ENCODE measurements at regions not wholly inside any gene's neighbourhood (a gene's known extent, or its start where the extent isn't known, plus 50 kb on each side); places are given as distances from the start of the nearest gene placed in this dataset.

DNA sequence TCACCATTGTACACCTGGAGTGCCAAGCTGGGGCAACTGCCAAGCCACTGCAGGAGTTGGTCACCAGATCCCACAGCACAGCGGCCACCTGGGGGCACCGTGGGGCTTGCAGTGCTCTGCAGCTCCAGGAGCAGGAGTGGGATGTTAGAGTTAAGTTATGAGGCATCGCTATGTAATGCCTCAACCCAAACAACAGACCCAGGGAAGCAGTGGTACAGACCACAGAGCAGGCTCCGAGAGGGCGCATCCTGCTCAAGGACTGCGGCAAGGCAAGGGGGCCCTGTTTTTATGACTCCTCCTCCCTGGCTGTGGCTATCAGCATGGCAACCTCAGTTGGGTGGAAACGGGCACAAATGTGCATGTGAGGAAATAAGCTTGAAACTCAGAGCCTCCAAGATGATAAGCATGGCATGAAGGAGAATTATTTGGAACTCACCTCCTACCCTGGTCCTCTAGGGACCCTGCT, 63.1 kb downstream of the ARL6IP4 start:
- POLR2A ChIA-PET: interaction anchor here (0.6 to 1.6 kb wide), 2 partner anchors 189 to 1799 kb away, joined by 4 to 5 read pairs; partner anchors contain the start of gene MPHOSPH9
- Histone ChIP-seq H3K27me3 (replicated peaks; ENCODE audit: control insufficient read depth, insufficient read depth, low read length) (no peaks in the 10 kb centered on the region), H3K4me1 (no peaks in the 10 kb centered on the region), H3K4me3 (ENCODE audit: low read depth, low read length) (no peak overlapping the region), H3K36me3 (ENCODE audit: control insufficient read depth, insufficient read depth, low read length) (no peaks in the 10 kb centered on the region), H3K9me3 (no peaks in the 10 kb centered on the region)
- intact Hi-C loops (cut with micrococcal nuclease; ENCODE audit: unreplicated experiment): loop anchor here (1.0 to 2.0 kb wide), 2 partner anchors 107 to 195 kb away; partner anchors contain the start of gene PITPNM2
- Mint-ChIP-seq H3K4me1 (ENCODE audit: low read depth, unreplicated experiment) (no peaks in the 10 kb centered on the region), H3K9me3 (ENCODE audit: unreplicated experiment) (no peaks in the 10 kb centered on the region), H3K27ac (ENCODE audit: unreplicated experiment) (no peak overlapping the region), H3K4me3 (ENCODE audit: unreplicated experiment) (no peak overlapping the region), H3K36me3 (ENCODE audit: insufficient read depth, unreplicated experiment) (no peaks in the 10 kb centered on the region), H3K27me3 (ENCODE audit: insufficient read depth, unreplicated experiment) (no peaks in the 10 kb centered on the region)
- BruUV-seq (replicated peaks): no TSS peak
- TF ChIP-seq, protein P1, sequence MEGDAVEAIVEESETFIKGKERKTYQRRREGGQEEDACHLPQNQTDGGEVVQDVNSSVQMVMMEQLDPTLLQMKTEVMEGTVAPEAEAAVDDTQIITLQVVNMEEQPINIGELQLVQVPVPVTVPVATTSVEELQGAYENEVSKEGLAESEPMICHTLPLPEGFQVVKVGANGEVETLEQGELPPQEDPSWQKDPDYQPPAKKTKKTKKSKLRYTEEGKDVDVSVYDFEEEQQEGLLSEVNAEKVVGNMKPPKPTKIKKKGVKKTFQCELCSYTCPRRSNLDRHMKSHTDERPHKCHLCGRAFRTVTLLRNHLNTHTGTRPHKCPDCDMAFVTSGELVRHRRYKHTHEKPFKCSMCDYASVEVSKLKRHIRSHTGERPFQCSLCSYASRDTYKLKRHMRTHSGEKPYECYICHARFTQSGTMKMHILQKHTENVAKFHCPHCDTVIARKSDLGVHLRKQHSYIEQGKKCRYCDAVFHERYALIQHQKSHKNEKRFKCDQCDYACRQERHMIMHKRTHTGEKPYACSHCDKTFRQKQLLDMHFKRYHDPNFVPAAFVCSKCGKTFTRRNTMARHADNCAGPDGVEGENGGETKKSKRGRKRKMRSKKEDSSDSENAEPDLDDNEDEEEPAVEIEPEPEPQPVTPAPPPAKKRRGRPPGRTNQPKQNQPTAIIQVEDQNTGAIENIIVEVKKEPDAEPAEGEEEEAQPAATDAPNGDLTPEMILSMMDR (IDR thresholded peaks at IDR 0.05; ENCODE audit: insufficient read depth in 1 of 2, low read depth in 1 of 2, low read length in 1 of 2, severe bottlenecking in 1 of 2, unreplicated experiment in 1 of 2): peak; percentile 65 to 76
- DNase-seq: peak; percentile 71 to 78
- CTCF ChIA-PET: interaction anchor here (0.8 to 3.6 kb wide), 6 partner anchors 107 to 541 kb away, joined by 3 to 36 read pairs (median 4); partner anchors contain the start of genes MPHOSPH9, MTRFR, PITPNM2 and TMED2

DNA sequence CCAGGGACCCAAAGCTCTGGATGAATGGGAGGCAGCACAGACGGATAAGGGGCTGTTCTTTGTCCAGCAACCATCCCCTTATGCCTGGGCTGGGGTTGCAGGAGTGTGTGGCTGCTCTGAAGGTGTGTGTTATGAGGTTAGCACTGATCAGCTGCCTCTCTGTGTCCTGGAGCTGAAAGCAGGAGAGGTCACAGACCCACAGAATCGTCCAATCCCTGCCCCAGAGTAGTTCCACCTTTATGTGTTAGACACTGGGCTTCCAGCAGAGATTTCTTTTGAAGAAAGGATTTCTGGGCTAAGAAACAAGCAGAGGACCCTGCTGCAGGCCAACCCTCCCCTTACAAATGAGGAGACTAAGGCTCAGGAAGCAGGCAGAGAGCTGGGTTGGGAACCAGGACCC, 62.4 kb downstream of the ARL6IP4 start:
- Histone ChIP-seq H3K9me3 (no peaks in the 10 kb centered on the region), H3K4me1 (no peaks in the 10 kb centered on the region), H3K36me3 (ENCODE audit: control insufficient read depth, insufficient read depth, low read length) (no peaks in the 10 kb centered on the region), H3K27me3 (replicated peaks; ENCODE audit: control insufficient read depth, insufficient read depth, low read length) (no peaks in the 10 kb centered on the region), H3K4me3 (ENCODE audit: low read depth, low read length) (no peak overlapping the region)
- no peak overlapping the region for H3K27ac Mint-ChIP-seq (ENCODE audit: unreplicated experiment)
- H3K27me3 Mint-ChIP-seq (ENCODE audit: insufficient read depth, unreplicated experiment): no peaks in the 10 kb centered on the region
- no peaks in the 10 kb centered on the region for H3K36me3 Mint-ChIP-seq (ENCODE audit: insufficient read depth, unreplicated experiment)
- H3K4me1 Mint-ChIP-seq (ENCODE audit: low read depth, unreplicated experiment): no peaks in the 10 kb centered on the region
- ChIA-PET CTCF (interaction anchor here (0.8 to 3.6 kb wide), 6 partner anchors 108 to 541 kb away, joined by 3 to 36 read pairs (median 4); partner anchors contain the start of genes MPHOSPH9, MTRFR, PITPNM2 and TMED2), POLR2A (interaction anchor here (0.6 to 1.6 kb wide), 2 partner anchors 190 to 1800 kb away, joined by 4 to 5 read pairs; partner anchors contain the start of gene MPHOSPH9)
- DNase-seq: no peak
- intact Hi-C loops (cut with micrococcal nuclease; ENCODE audit: unreplicated experiment): loop anchor here (1.0 to 2.0 kb wide), 2 partner anchors 108 to 195 kb away; partner anchors contain the start of gene PITPNM2
- BruUV-seq (replicated peaks): no TSS peak
- H3K4me3 Mint-ChIP-seq (ENCODE audit: unreplicated experiment): no peak overlapping the region
- TF ChIP-seq, protein P1 (IDR thresholded peaks at IDR 0.05; ENCODE audit: insufficient read depth in 1 of 2, low read depth in 1 of 2, low read length in 1 of 2, severe bottlenecking in 1 of 2, unreplicated experiment in 1 of 2): no peak
- no peaks in the 10 kb centered on the region for H3K9me3 Mint-ChIP-seq (ENCODE audit: unreplicated experiment)

DNA sequence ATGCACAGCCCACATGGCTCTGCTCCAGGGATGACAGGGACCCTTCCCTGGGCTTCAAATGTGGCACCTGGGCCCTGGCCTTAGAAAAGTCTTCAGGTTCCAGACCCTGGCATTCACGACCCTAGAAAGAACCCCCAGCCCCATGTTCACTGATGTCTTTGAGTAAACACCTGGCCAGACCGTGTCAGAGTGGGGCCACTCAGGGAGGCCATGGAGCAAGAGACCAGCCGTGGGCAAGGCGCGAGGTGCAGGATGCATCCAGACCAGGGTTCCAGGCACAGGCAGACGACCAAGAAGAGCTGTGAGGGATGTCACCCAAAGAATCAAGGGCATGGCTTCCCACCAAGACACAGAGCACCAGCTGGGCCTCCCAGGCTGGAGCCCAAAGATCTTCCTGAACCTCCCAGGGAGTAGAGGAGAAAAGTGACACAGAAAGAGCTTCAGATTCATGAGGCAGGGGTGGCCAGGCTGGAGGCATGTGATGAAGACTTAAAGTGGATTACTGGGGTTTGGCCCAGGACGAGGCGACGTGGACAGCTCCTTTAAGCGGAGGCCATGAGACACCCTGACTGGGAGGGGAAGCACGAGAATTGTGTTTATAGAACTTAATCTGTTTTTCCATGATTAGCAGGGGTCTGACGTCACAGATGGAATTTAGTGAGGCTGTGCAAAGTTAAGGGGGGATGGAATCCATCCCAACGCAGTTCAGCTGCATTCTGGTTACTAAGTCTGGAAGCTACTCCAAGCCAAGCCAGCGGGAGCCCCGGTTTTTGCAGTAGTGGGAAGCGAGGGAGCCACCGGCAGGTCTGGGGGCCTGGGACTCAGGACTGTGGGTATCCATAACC, 61.6 kb downstream of the ARL6IP4 start:
- no peak overlapping the region for H3K27ac Mint-ChIP-seq (ENCODE audit: unreplicated experiment)
- no TSS peak for BruUV-seq (replicated peaks)
- POLR2A ChIA-PET: interaction anchor here (0.7 kb wide), 1 partner anchor 14 kb away, joined by 3 read pairs; no protein-coding TSS in a partner anchor
- Histone ChIP-seq H3K27me3 (replicated peaks; ENCODE audit: control insufficient read depth, insufficient read depth, low read length) (no peaks in the 10 kb centered on the region), H3K4me3 (ENCODE audit: low read depth, low read length) (no peak overlapping the region), H3K9me3 (no peaks in the 10 kb centered on the region), H3K4me1 (no peaks in the 10 kb centered on the region), H3K36me3 (ENCODE audit: control insufficient read depth, insufficient read depth, low read length) (no peaks in the 10 kb centered on the region)
- no peaks in the 10 kb centered on the region for H3K27me3 Mint-ChIP-seq (ENCODE audit: insufficient read depth, unreplicated experiment)
- no peak overlapping the region for H3K4me3 Mint-ChIP-seq (ENCODE audit: unreplicated experiment)
- no peaks in the 10 kb centered on the region for H3K4me1 Mint-ChIP-seq (ENCODE audit: low read depth, unreplicated experiment)
- H3K9me3 Mint-ChIP-seq (ENCODE audit: unreplicated experiment): no peaks in the 10 kb centered on the region
- H3K36me3 Mint-ChIP-seq (ENCODE audit: insufficient read depth, unreplicated experiment): no peaks in the 10 kb centered on the region
- TF ChIP-seq, protein P1 (IDR thresholded peaks at IDR 0.05; ENCODE audit: insufficient read depth in 1 of 2, low read depth in 1 of 2, low read length in 1 of 2, severe bottlenecking in 1 of 2, unreplicated experiment in 1 of 2): no peak
- CTCF ChIA-PET: interaction anchor here (3.3 to 3.6 kb wide), 2 partner anchors 191 to 196 kb away, joined by 20 to 36 read pairs; partner anchors contain the start of genes MPHOSPH9 and MTRFR
- intact Hi-C loops (cut with micrococcal nuclease; ENCODE audit: unreplicated experiment): loop anchor here (2.0 kb wide), 1 partner anchor 109 kb away; the partner anchor contains the start of gene PITPNM2
- no peak for DNase-seq

All from Caco-2 (cell line).